IPS-20b (cell line): ENCODE measurements at regions not wholly inside any gene's neighbourhood (a gene's known extent, or its start where the extent isn't known, plus 50 kb on each side); places are given as distances from the start of the nearest gene placed in this dataset.
"Not testable (repeated sequence)": the region's sequence is repeated elsewhere in the genome, so short reads cannot be mapped to it uniquely, and the experiment has no call there.

Source experiments
- H3K27ac ChIP-seq: one replicate; pipeline ENCODE4 v1.5.1; 2013; ENCODE audit warnings: low read length
- H3K27me3 ChIP-seq: 2 replicates; pipeline ENCODE4 v1.6.1; 2013; ENCODE audit warnings: mild to moderate bottlenecking, low read length, inconsistent platforms; ENCODE audit not compliant: insufficient read depth
- H3K36me3 ChIP-seq: 2 replicates; pipeline ENCODE4 v1.6.1; 2013; ENCODE audit warnings: low read depth, mild to moderate bottlenecking, inconsistent platforms, low read length, moderate library complexity; ENCODE audit not compliant: insufficient read depth
- H3K4me1 ChIP-seq: 2 replicates; pipeline ENCODE4 v1.6.1; 2013; ENCODE audit warnings: mild to moderate bottlenecking, control low read depth, inconsistent platforms, low read length, moderate library complexity; ENCODE audit not compliant: insufficient read depth
- H3K4me3 ChIP-seq: 2 replicates; pipeline ENCODE4 v1.5.1; 2013; ENCODE audit warnings: mild to moderate bottlenecking, low read length, inconsistent platforms
- H3K9ac ChIP-seq: 2 replicates; pipeline ENCODE4 v1.6.1; 2013; ENCODE audit warnings: low read depth, mild to moderate bottlenecking, inconsistent platforms, low read length, moderate library complexity
- H3K9me3 ChIP-seq: 2 replicates; pipeline ENCODE4 v1.6.1; 2013; ENCODE audit warnings: mild to moderate bottlenecking, low read depth, low read length, inconsistent platforms; ENCODE audit not compliant: insufficient read depth

DNA sequence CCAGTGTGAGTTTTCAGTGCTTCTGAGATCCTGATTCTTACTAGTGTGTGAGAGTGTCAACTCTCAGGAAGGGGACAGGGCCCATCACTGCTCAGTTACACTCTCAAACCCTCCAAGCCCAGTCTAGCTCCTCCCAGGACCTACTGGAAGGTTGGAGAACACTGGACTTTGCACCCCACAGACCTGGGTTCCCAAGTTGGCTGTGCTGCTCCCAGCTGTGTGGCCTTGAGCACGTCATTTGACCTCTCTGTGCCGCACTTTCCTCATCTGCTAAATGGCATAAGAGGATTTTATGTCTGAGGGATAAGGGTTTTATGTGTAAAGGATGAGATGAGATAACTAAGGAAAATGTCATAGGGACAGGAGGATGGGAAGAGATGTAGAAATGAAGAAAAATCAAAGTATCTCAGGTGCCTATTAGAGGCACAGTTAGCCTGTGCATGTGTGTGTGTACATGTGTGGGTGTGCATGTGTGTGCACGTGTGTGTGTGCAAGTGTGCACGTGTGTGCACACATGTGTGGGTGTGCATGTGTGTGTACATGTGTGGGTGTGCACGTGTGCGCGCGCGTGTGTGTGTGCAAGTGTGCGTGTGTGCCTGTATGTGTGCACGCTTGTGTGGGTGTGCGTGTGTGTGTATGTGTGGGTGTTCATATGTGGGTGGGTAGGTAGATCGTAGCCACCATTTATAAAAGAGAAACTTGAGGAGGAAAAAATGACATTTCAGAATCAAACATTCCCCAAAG is 108.0 kb upstream of the GRK3 start:
- peaks cover 68% of the 10 kb centered on the region for H3K36me3 ChIP-seq
- not testable (repeated sequence) for H3K9me3 ChIP-seq, H3K27me3 ChIP-seq, H3K27ac ChIP-seq, H3K4me3 ChIP-seq, H3K4me1 ChIP-seq, H3K9ac ChIP-seq

DNA sequence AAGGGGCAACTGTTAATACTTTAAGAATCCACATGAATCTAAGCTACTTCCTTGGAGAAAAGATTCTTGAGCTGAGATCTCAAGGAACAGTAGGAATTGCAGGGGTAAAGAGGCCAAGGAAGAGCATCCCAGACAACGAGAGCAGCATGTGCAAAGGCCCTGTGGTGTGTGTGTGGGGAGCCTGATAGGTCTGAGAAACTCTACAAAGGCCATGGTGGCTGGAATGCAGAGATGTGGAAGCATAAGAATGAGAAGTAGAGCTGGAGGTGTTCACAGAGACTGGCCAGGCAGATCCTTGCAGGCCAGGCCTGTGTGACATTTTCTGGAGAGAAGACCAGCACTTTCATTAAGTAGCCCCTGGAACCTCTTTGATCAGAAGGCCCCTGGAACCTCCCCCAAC is 105.8 kb upstream of the GRK3 start:
- H3K36me3 ChIP-seq = peaks cover 62% of the 10 kb centered on the region
- H3K9me3 ChIP-seq = not testable (repeated sequence)

DNA sequence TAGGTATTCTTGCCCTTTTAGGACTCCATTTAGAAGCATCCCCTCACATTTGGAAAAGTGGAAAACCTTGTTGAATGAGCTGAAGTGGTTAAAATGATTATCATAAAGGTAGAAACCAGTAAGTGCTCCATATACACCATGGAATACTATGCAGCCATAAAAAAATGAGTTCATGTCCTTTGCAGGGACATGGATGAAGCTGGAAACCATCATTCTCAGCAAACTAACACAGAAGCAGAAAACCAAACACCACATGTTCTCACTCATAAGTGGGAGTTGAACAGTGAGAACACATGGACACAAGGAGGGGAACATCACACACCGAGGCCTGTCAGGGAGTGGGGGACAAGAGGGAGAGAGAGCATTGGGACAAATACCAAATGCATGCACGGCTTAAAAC is 103.8 kb upstream of the GRK3 start:
- not testable (repeated sequence) for H3K4me3 ChIP-seq, H3K9me3 ChIP-seq, H3K27ac ChIP-seq, H3K27me3 ChIP-seq, H3K4me1 ChIP-seq, H3K9ac ChIP-seq
- H3K36me3 ChIP-seq = peaks cover 51% of the 10 kb centered on the region

More for the DNA sequence above, 105.8 kb upstream of the GRK3 start:
- not testable (repeated sequence) for H3K27ac ChIP-seq, H3K4me1 ChIP-seq, H3K27me3 ChIP-seq, H3K4me3 ChIP-seq, H3K9ac ChIP-seq

DNA sequence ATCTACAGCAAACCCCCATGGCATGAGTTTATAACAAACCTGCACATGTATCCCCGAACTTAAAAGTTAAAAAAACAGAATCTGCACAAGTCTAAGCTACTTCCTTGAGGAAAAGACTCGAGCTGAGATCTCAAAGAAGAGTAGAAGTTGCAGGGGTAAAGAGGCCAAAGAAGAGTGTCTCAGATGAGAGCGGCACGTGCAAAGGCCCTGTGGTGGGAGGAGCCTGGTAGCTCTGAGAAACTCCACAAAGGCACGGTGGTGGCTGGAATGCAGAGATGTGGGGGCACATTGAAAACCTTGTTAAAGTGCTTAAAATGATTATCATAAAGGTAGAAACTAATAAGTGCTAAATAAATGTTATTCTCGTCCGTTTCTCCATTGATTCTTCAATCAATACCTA is 103.2 kb upstream of the GRK3 start:
- Histone ChIP-seq H3K9ac (no peak overlapping the region), H3K9me3 (no peaks in the 10 kb centered on the region), H3K4me1 (no peaks in the 10 kb centered on the region), H3K27me3 (no peaks in the 10 kb centered on the region), H3K36me3 (peaks cover 52% of the 10 kb centered on the region), H3K27ac (no peak overlapping the region), H3K4me3 (no peak overlapping the region)

DNA sequence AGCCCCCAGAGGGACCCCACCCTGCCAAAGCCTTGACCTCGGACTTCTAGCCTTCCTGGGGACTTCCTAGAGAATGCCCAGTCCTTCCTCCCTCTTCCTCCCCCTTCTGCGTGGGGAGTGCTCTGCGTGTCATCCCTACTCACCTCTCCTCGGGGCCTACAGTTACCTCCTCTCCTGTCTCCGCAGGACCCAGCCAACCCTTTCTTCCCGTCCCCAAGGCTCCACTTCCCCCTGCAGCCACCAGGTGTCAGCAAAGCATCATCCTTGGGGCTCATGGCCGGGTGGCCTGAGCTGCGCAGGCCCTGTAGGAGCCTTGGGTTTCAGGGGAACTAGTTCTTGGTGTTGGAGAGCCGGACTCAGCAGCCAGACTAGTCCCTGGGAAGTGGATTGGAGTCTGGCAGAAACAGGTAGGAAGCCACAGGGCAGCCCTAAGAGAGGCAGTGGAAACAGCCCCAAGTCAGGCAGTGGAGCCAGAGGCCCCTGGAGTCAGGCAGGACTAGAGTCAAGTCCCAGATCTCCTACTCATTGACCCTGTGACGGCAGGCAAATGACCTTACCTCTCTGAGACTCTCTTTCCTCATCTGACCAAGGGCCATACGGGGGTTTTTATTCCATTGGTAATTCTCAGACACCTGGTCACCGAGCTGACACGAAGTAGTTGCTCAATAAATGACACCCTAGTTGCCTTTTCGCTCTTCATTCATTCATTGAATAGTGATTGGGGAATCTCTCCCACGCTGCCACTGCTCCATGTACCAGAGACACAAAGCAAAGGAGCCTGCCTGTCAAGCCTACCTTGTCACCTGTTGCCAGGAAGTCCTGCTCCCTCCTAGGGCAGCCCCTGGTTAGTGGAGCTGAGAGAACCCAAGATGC is 101.8 kb upstream of the GRK3 start:
- not testable (repeated sequence) for H3K27ac ChIP-seq, H3K4me3 ChIP-seq, H3K4me1 ChIP-seq, H3K27me3 ChIP-seq, H3K9ac ChIP-seq, H3K9me3 ChIP-seq
- H3K36me3 ChIP-seq = peaks cover 46% of the 10 kb centered on the region

DNA sequence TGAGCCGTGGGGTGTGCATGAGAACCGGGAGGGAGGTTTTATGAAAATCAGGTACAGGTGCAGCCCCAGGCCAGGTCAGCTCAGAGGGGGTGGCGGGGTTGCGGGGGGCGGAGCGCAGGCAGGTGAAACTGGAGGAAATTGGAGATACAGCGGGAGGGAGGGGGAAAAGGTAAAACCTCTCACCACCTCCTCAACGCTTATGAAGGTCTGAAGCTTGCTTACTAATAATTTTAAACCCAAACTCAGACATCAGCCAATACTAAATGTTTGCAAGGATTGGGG is 101.2 kb upstream of the GRK3 start:
- not testable (repeated sequence) for H3K9me3 ChIP-seq, H3K27ac ChIP-seq, H3K4me1 ChIP-seq, H3K27me3 ChIP-seq, H3K4me3 ChIP-seq, H3K9ac ChIP-seq
- peaks cover 42% of the 10 kb centered on the region for H3K36me3 ChIP-seq

DNA sequence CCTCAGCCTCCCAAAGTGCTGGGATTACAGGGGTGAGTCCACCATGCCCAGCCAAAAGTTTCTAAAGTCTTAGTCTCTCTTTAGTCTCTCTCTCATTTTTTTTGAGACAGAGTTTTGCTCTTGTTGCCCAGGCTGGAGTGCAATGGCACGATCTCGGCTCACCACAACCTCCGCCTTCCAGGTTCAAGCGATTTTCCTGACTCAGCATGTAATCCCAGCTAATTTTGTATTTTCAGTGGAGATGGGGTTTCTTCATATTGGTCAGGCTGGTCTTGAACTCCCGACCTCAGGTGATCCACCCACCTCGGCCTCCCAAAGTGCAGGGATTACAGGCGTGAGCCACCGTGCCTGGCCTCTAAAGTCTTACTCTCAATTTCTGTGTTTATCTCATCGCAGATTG is 100.1 kb upstream of the GRK3 start:
- peaks cover 32% of the 10 kb centered on the region for H3K36me3 ChIP-seq
- not testable (repeated sequence) for H3K27me3 ChIP-seq, H3K27ac ChIP-seq, H3K9me3 ChIP-seq, H3K9ac ChIP-seq, H3K4me1 ChIP-seq, H3K4me3 ChIP-seq

DNA sequence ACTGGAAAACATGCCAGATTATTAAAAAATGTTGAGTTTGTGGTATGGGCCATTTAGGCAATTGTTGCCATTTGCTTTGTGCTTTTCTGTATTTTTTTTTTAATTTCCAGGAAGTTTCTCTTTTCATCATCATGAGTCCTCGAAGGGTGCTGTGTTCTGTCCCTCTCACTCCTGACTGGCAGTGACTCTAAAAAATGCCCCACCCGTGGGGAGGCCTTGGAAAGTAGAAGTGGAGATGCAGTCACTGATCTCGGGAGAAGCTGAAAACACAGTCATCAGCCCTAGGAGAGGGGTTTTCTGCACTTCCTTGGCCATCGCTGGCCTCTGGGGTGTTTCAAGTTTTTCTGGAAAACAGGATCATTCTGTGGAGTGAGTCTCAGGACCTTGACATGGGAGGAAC is 98.5 kb upstream of the GRK3 start:
- no peaks in the 10 kb centered on the region for H3K27me3 ChIP-seq
- no peaks in the 10 kb centered on the region for H3K9me3 ChIP-seq
- H3K4me1 ChIP-seq = peaks cover 2% of the 10 kb centered on the region; the same call in 1 of the 2 replicates
- H3K36me3 ChIP-seq = peaks cover 16% of the 10 kb centered on the region
- no peak overlapping the region for H3K9ac ChIP-seq
- H3K4me3 ChIP-seq = no peak overlapping the region
- H3K27ac ChIP-seq = no peak overlapping the region

DNA sequence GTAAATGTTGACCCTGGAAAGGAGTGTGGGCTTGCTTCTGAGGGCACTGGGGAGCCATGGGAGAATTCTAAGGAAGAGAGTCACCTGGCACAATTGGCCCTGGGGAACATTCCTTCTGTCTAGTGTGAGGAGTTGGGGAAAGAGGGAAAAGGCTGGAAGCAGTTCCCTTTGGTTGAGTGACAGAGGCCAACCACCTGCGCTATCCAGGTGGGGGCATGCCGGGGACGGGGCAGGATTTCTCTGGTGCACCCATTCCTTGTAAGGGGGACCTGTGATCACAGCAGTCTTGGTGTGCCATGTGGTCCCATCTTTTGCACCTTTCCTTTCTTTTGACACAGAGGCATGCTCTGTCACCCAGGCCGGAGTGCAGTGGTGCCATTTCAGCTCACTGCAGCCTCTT is 92.1 kb upstream of the GRK3 start:
- Histone ChIP-seq H3K36me3 (no peaks in the 10 kb centered on the region), H3K9me3 (0 out of 2 replicates have a peak, but pooled peaks cover under 1% of the 10 kb centered on the region), H3K4me3 (no peak overlapping the region), H3K27ac (no peak overlapping the region), H3K27me3 (no peaks in the 10 kb centered on the region), H3K9ac (no peak overlapping the region), H3K4me1 (peaks cover 2% of the 10 kb centered on the region; the same call in 1 of the 2 replicates)

DNA sequence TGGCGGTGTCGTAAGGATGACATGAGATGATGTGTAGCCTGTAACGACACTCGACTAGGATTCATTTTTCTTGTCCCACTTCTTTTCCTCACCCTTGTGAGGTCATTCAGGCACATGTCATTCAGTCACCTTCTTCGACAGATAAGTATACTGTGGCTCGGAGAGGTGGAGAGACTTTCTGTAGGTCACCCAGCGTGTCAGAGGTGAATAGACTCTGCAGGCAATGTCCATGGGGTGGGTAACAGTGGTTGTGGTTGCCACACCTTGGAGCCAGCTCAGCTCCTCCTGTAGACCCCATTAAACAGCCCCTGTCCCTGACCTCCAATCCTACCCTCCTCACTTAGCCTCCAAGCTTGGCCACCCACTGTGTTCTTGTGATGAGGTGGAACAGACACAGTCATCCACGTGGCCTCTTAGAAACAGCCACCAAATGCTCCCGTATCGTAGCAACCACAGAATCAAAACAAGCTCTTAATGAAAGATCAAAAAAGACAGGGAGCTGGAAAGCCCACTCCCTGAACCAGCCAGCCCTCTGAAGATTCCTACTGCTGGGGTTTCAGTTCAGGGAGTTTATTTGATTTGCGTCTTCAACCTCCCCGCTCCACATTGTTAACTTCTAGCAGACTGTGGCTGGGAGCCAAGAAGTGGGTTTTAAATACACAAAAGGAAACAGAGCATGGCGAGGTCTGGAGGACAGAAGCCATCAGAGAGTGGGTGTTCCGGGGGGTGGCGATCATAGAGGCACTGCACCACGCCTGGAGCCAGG is 89.0 kb upstream of the GRK3 start:
- H3K4me1 ChIP-seq = no peaks in the 10 kb centered on the region
- no peaks in the 10 kb centered on the region for H3K36me3 ChIP-seq
- H3K9ac ChIP-seq = no peak overlapping the region
- H3K4me3 ChIP-seq = no peak overlapping the region
- no peak overlapping the region for H3K27ac ChIP-seq
- H3K9me3 ChIP-seq = peaks cover 4% of the 10 kb centered on the region; the same call in 1 of the 2 replicates
- H3K27me3 ChIP-seq = no peaks in the 10 kb centered on the region

DNA sequence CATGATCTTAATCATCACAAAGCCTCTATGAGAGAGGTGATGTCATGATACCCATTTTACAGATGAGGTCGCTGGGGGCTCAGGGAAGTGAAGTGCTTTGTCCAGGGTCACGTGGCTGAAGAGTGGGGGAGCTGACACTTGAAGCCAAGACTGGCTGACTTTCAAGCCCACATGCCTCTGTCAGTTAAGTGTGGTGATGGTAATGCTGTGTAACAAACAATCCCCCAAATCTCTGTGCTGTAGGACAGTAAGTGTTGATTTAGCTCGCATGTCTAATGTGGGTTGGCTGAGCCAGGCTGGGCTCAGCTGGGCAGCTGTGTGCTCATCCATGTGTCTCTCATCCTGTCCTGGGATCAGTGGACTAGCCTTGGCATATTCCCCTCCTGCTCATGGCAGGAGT is 87.1 kb upstream of the GRK3 start:
- Histone ChIP-seq H3K9me3 (peaks cover 4% of the 10 kb centered on the region; the same call in 1 of the 2 replicates), H3K9ac (no peak overlapping the region), H3K27me3 (no peaks in the 10 kb centered on the region), H3K27ac (no peak overlapping the region), H3K4me3 (no peak overlapping the region), H3K36me3 (no peaks in the 10 kb centered on the region), H3K4me1 (no peaks in the 10 kb centered on the region)
